HEK293 (cell line): ENCODE measurements at regions not wholly inside any gene's neighbourhood (a gene's known extent, or its start where the extent isn't known, plus 50 kb on each side); places are given as distances from the start of the nearest gene placed in this dataset.

Source experiments
- MZF1 ChIP-seq: fragments of 450-650 bp; formaldehyde crosslinking; IDR thresholded peaks from 2 replicates; pipeline ENCODE4 v1.5.1; 2017; ENCODE audit warnings: missing biosample characterization, missing genetic modification characterization, borderline replicate concordance
- OSR2 ChIP-seq: fragments of 450-650 bp; formaldehyde crosslinking; IDR thresholded peaks from 2 replicates; pipeline ENCODE4 v1.5.1; 2016; ENCODE audit warnings: missing biosample characterization, missing genetic modification characterization
- SP3 ChIP-seq: fragments of 450-650 bp; formaldehyde crosslinking; IDR thresholded peaks from 2 replicates; pipeline ENCODE4 v1.5.1; 2016; ENCODE audit warnings: missing biosample characterization, missing genetic modification characterization
- SP7 ChIP-seq: fragments of 450-650 bp; formaldehyde crosslinking; IDR thresholded peaks from 2 replicates; pipeline ENCODE4 v1.5.1; 2016; ENCODE audit warnings: missing biosample characterization, missing genetic modification characterization
- ZFP41 ChIP-seq: fragments of 450-650 bp; formaldehyde crosslinking; IDR thresholded peaks from 2 replicates; pipeline ENCODE4 v1.5.1; 2016; ENCODE audit warnings: missing biosample characterization, missing genetic modification characterization, borderline replicate concordance
- ZNF157 ChIP-seq: fragments of 450-650 bp; formaldehyde crosslinking; IDR thresholded peaks from 2 replicates; pipeline ENCODE4 v1.5.1; 2016; ENCODE audit warnings: missing biosample characterization, missing genetic modification characterization
- ZNF214 ChIP-seq: fragments of 450-650 bp; formaldehyde crosslinking; IDR thresholded peaks from 2 replicates; pipeline ENCODE4 v1.5.1; 2017; ENCODE audit warnings: missing biosample characterization, mild to moderate bottlenecking, missing genetic modification characterization, borderline replicate concordance
- ZNF266 ChIP-seq: fragments of 450-650 bp; formaldehyde crosslinking; IDR thresholded peaks from 2 replicates; pipeline ENCODE4 v1.5.1; 2016; ENCODE audit warnings: missing biosample characterization, missing genetic modification characterization, low read depth
- ZNF302 ChIP-seq: fragments of 450-650 bp; formaldehyde crosslinking; IDR thresholded peaks from 2 replicates; pipeline ENCODE4 v1.5.1; 2016; ENCODE audit warnings: missing biosample characterization, missing genetic modification characterization, low read depth
- ZNF366 ChIP-seq: fragments of 450-650 bp; formaldehyde crosslinking; conservative IDR thresholded peaks from 2 replicates; pipeline ENCODE4 v1.5.1; 2016; ENCODE audit warnings: missing biosample characterization, missing genetic modification characterization
- ZNF433 ChIP-seq: fragments of 450-650 bp; formaldehyde crosslinking; IDR thresholded peaks from 2 replicates; pipeline ENCODE4 v1.5.1; 2016; ENCODE audit warnings: missing biosample characterization, missing genetic modification characterization, low read depth
- ZNF48 ChIP-seq: fragments of 450-650 bp; formaldehyde crosslinking; IDR thresholded peaks from 2 replicates; pipeline ENCODE4 v1.5.1; 2016; ENCODE audit warnings: missing biosample characterization, missing genetic modification characterization
- ZNF600 ChIP-seq: fragments of 450-650 bp; formaldehyde crosslinking; IDR thresholded peaks from 2 replicates; pipeline ENCODE4 v1.5.1; 2016; ENCODE audit warnings: missing biosample characterization, missing genetic modification characterization
- ZNF621 ChIP-seq: fragments of 450-650 bp; formaldehyde crosslinking; IDR thresholded peaks from 2 replicates; pipeline ENCODE4 v1.5.1; 2017; ENCODE audit warnings: missing biosample characterization, missing genetic modification characterization
- ZNF624 ChIP-seq: fragments of 450-650 bp; formaldehyde crosslinking; IDR thresholded peaks from 2 replicates; pipeline ENCODE4 v1.5.1; 2017; ENCODE audit warnings: missing biosample characterization, missing genetic modification characterization
- ZNF660 ChIP-seq: fragments of 450-650 bp; IDR thresholded peaks from 2 replicates; pipeline ENCODE4 v1.5.1; 2018; ENCODE audit warnings: missing biosample characterization, mild to moderate bottlenecking, missing genetic modification characterization
- ZNF670 ChIP-seq: fragments of 450-650 bp; formaldehyde crosslinking; IDR thresholded peaks from 2 replicates; pipeline ENCODE4 v1.5.1; 2016; ENCODE audit warnings: missing biosample characterization, missing genetic modification characterization, low read depth
- ZNF830 ChIP-seq: fragments of 450-650 bp; IDR thresholded peaks from 2 replicates; pipeline ENCODE4 v1.5.0; 2018; ENCODE audit warnings: missing biosample characterization, missing genetic modification characterization, low read depth, mild to moderate bottlenecking, moderate library complexity
- ZNF837 ChIP-seq: fragments of 450-650 bp; formaldehyde crosslinking; IDR thresholded peaks from 2 replicates; pipeline ENCODE4 v1.5.1; 2016; ENCODE audit warnings: missing biosample characterization, missing genetic modification characterization
- ZSCAN30 ChIP-seq: fragments of 450-650 bp; IDR thresholded peaks from 2 replicates; pipeline ENCODE4 v1.5.1; 2018; ENCODE audit warnings: missing biosample characterization, mild to moderate bottlenecking, missing genetic modification characterization, moderate library complexity
- TF ChIP-seq, protein P1 (sequence below): fragments of 450-650 bp; formaldehyde crosslinking; IDR thresholded peaks from 2 replicates; pipeline ENCODE4 v1.5.1; 2016; ENCODE audit warnings: missing biosample characterization, missing genetic modification characterization
- TF ChIP-seq, protein P2 (sequence below): fragments of 450-650 bp; formaldehyde crosslinking; IDR thresholded peaks from 2 replicates; pipeline ENCODE4 v1.5.1; 2016; ENCODE audit warnings: missing biosample characterization, missing genetic modification characterization
- TF ChIP-seq, protein P3 (sequence below): fragments of 450-650 bp; formaldehyde crosslinking; IDR thresholded peaks from 2 replicates; pipeline ENCODE4 v1.5.1; 2016; ENCODE audit warnings: missing biosample characterization, missing genetic modification characterization
- TF ChIP-seq, protein P4 (sequence below): fragments of 450-650 bp; formaldehyde crosslinking; IDR thresholded peaks from 2 replicates; pipeline ENCODE4 v1.5.1; 2016; ENCODE audit warnings: missing biosample characterization, missing genetic modification characterization
- TF ChIP-seq, protein P5 (sequence below): fragments of 450-650 bp; formaldehyde crosslinking; IDR thresholded peaks from 2 replicates; pipeline ENCODE4 v1.5.1; 2016; ENCODE audit warnings: missing biosample characterization, missing genetic modification characterization, borderline replicate concordance
- TF ChIP-seq, protein P6 (sequence below): fragments of 450-650 bp; formaldehyde crosslinking; IDR thresholded peaks from 2 replicates; pipeline ENCODE4 v1.5.1; 2016; ENCODE audit warnings: missing biosample characterization, missing genetic modification characterization

DNA sequence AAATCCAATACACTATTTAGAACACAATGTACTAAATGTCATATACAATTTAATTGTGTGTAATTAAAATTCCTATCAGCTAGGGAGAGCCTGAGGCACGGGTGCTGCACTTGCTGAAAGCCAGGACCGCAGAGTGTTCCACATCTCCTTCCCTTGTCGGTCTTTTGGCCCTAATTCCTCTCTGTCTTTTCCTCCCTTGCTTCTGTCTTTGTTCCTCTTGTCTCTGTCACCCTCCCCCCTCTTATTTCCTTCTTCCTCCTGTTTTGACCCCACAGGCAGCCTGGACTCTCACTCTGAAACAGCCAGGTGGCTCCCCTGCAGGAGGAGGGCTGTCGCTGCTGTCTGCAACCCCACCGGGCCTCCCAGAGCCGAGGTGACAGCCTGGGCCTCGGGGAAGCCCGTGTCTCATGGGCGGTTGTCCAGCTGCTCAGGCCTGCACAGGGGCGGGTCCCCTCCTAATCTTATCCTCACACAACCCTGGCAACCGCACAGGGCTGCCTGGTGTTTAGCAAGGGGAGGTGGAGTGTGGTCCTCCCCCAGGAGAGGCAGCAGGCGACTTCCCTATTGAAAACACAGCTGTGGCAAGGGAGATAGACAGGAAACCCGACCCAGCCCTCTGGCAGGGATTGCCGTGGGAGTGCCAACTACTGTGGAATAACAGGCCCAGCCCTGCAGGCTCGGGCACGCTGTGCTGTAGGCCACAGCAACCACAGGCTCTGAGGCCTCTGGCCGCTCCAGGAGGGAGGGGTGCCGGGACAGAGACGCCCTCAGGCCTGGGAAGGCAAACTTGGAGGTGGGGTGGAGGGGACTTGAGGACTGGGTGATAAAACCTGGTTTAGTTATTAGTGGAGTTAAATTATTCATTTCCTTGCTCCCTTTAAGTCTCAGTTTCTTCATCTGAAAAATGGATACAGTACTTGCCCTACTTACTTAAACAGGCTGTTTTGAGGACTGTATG, 68.8 kb upstream of the WDR26 start (continued):
- TF ChIP-seq, protein P1, sequence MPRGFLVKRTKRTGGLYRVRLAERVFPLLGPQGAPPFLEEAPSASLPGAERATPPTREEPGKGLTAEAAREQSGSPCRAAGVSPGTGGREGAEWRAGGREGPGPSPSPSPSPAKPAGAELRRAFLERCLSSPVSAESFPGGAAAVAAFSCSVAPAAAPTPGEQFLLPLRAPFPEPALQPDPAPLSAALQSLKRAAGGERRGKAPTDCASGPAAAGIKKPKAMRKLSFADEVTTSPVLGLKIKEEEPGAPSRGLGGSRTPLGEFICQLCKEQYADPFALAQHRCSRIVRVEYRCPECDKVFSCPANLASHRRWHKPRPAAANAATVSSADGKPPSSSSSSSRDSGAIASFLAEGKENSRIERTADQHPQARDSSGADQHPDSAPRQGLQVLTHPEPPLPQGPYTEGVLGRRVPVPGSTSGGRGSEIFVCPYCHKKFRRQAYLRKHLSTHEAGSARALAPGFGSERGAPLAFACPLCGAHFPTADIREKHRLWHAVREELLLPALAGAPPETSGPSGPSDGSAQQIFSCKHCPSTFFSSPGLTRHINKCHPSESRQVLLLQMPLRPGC, result no peak; the same call in 1 of the 2 replicates
- TF ChIP-seq OSR2 (tag by site-specific recombination) (peak; percentile 95), ZFP41 (tag by site-specific recombination) (no peak), ZNF48 (tag by site-specific recombination) (no peak), ZNF214 (no peak), ZNF302 (tag by site-specific recombination) (no peak), ZNF433 (no peak), ZNF366 (tag by site-specific recombination) (peak; percentile 72), ZNF660 (tag by site-specific recombination) (peak; percentile 66), ZNF266 (tag by site-specific recombination) (no peak), SP3 (tag by site-specific recombination) (peak; percentile 71), ZNF621 (tag by site-specific recombination) (no peak), MZF1 (tag by site-specific recombination) (peak; percentile 79), ZNF157 (tag by site-specific recombination) (no peak), ZSCAN30 (tag by site-specific recombination) (peak; percentile 93), ZNF830 (no peak), ZNF624 (tag by site-specific recombination) (no peak), ZNF600 (tag by site-specific recombination) (peak; percentile 97), ZNF670 (tag by site-specific recombination) (no peak), SP7 (tag by site-specific recombination) (peak; percentile 96), ZNF837 (no peak)
- TF ChIP-seq, protein P2, sequence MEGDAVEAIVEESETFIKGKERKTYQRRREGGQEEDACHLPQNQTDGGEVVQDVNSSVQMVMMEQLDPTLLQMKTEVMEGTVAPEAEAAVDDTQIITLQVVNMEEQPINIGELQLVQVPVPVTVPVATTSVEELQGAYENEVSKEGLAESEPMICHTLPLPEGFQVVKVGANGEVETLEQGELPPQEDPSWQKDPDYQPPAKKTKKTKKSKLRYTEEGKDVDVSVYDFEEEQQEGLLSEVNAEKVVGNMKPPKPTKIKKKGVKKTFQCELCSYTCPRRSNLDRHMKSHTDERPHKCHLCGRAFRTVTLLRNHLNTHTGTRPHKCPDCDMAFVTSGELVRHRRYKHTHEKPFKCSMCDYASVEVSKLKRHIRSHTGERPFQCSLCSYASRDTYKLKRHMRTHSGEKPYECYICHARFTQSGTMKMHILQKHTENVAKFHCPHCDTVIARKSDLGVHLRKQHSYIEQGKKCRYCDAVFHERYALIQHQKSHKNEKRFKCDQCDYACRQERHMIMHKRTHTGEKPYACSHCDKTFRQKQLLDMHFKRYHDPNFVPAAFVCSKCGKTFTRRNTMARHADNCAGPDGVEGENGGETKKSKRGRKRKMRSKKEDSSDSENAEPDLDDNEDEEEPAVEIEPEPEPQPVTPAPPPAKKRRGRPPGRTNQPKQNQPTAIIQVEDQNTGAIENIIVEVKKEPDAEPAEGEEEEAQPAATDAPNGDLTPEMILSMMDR (tag by site-specific recombination), result peak; percentile 95
- TF ChIP-seq, protein P3, sequence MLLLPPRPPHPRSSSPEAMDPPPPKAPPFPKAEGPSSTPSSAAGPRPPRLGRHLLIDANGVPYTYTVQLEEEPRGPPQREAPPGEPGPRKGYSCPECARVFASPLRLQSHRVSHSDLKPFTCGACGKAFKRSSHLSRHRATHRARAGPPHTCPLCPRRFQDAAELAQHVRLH (tag by site-specific recombination), result peak; percentile 54
- TF ChIP-seq, protein P4, sequence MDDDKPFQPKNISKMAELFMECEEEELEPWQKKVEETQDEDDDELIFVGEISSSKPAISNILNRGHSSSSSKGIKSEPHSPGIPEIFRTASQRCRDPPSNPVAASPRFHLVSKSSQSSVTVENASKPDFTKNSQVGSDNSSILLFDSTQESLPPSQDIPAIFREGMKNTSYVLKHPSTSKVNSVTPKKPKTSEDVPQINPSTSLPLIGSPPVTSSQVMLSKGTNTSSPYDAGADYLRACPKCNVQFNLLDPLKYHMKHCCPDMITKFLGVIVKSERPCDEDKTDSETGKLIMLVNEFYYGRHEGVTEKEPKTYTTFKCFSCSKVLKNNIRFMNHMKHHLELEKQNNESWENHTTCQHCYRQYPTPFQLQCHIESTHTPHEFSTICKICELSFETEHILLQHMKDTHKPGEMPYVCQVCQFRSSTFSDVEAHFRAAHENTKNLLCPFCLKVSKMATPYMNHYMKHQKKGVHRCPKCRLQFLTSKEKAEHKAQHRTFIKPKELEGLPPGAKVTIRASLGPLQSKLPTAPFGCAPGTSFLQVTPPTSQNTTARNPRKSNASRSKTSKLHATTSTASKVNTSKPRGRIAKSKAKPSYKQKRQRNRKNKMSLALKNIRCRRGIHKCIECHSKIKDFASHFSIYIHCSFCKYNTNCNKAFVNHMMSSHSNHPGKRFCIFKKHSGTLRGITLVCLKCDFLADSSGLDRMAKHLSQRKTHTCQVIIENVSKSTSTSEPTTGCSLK (tag by site-specific recombination), result no peak
- TF ChIP-seq, protein P5, sequence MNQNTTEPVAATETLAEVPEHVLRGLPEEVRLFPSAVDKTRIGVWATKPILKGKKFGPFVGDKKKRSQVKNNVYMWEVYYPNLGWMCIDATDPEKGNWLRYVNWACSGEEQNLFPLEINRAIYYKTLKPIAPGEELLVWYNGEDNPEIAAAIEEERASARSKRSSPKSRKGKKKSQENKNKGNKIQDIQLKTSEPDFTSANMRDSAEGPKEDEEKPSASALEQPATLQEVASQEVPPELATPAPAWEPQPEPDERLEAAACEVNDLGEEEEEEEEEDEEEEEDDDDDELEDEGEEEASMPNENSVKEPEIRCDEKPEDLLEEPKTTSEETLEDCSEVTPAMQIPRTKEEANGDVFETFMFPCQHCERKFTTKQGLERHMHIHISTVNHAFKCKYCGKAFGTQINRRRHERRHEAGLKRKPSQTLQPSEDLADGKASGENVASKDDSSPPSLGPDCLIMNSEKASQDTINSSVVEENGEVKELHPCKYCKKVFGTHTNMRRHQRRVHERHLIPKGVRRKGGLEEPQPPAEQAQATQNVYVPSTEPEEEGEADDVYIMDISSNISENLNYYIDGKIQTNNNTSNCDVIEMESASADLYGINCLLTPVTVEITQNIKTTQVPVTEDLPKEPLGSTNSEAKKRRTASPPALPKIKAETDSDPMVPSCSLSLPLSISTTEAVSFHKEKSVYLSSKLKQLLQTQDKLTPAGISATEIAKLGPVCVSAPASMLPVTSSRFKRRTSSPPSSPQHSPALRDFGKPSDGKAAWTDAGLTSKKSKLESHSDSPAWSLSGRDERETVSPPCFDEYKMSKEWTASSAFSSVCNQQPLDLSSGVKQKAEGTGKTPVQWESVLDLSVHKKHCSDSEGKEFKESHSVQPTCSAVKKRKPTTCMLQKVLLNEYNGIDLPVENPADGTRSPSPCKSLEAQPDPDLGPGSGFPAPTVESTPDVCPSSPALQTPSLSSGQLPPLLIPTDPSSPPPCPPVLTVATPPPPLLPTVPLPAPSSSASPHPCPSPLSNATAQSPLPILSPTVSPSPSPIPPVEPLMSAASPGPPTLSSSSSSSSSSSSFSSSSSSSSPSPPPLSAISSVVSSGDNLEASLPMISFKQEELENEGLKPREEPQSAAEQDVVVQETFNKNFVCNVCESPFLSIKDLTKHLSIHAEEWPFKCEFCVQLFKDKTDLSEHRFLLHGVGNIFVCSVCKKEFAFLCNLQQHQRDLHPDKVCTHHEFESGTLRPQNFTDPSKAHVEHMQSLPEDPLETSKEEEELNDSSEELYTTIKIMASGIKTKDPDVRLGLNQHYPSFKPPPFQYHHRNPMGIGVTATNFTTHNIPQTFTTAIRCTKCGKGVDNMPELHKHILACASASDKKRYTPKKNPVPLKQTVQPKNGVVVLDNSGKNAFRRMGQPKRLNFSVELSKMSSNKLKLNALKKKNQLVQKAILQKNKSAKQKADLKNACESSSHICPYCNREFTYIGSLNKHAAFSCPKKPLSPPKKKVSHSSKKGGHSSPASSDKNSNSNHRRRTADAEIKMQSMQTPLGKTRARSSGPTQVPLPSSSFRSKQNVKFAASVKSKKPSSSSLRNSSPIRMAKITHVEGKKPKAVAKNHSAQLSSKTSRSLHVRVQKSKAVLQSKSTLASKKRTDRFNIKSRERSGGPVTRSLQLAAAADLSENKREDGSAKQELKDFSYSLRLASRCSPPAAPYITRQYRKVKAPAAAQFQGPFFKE, result no peak
- TF ChIP-seq, protein P6, sequence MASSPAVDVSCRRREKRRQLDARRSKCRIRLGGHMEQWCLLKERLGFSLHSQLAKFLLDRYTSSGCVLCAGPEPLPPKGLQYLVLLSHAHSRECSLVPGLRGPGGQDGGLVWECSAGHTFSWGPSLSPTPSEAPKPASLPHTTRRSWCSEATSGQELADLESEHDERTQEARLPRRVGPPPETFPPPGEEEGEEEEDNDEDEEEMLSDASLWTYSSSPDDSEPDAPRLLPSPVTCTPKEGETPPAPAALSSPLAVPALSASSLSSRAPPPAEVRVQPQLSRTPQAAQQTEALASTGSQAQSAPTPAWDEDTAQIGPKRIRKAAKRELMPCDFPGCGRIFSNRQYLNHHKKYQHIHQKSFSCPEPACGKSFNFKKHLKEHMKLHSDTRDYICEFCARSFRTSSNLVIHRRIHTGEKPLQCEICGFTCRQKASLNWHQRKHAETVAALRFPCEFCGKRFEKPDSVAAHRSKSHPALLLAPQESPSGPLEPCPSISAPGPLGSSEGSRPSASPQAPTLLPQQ (tag by site-specific recombination), result peak; percentile 89
